ENCODE measurements at regions not wholly inside any gene's neighbourhood (a gene's known extent, or its start where the extent isn't known, plus 50 kb on each side); places are given as distances from the start of the nearest gene placed in this dataset.

DNA sequence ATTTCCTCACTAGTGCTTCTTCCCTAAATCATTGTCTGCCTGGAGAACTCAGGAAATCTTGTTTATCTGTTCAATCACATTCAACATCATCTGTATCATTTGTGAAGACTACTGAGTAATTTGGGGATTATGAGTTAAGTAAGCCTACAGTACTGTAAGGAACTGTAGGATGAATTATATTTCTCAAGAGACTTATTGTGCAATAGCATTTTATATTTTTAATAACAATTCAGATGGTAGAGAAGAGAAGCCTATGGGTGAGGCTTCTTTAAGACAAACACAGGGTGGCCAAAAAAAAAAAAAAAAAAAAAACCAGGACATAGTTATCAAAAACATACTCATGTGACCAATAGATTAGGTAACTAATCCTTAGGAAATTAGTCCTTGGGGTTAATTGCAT lies 282.7 kb downstream of the FAM181B start:
- TF ChIP-seq CTCF (IDR thresholded peaks at IDR 0.05; ENCODE audit: low read length) (no peak), EZH2 (IDR thresholded peaks at IDR 0.05; ENCODE audit: borderline replicate concordance, low read length) (no peak)

Measured in OCI-LY1 (cell line).